ENCODE measurements at regions not wholly inside any gene's neighbourhood (a gene's known extent, or its start where the extent isn't known, plus 50 kb on each side); places are given as distances from the start of the nearest gene placed in this dataset.

DNA sequence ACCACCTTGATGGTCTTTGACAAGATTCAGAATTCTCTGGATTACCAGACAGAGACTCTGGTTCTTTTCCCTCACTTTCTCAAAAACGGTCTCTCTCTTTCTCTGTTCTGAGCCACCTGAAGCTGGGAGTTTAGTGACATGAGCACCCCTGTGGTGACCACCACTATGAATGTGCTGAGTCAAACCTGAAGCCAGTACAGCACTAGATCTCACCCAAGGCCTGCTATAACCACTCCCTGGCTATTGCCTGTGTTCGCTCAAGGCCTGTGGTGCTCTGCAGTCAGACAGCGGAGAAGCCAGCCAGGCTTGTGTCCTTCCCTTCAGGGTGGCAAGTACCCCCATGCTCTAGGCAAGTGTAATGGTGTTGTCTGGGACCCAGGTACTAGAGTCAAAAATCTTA is 828.9 kb upstream of the NXPH2 start:
- TF ChIP-seq HNF4A (conservative IDR thresholded peaks at IDR 0.05) = no peak
- no peak for TF ChIP-seq TAF1 (conservative IDR thresholded peaks at IDR 0.05)
- TF ChIP-seq YY1 (IDR thresholded peaks at IDR 0.05) = no peak
- TF ChIP-seq, protein P1, sequence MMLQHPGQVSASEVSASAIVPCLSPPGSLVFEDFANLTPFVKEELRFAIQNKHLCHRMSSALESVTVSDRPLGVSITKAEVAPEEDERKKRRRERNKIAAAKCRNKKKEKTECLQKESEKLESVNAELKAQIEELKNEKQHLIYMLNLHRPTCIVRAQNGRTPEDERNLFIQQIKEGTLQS (IDR thresholded peaks at IDR 0.05) = no peak
- no peak for TF ChIP-seq RXRA (IDR thresholded peaks at IDR 0.05)
- no peak for TF ChIP-seq SP1 (IDR thresholded peaks at IDR 0.05)
- no peak for TF ChIP-seq NR2F2 (IDR thresholded peaks at IDR 0.05)
- TF ChIP-seq, protein P2, sequence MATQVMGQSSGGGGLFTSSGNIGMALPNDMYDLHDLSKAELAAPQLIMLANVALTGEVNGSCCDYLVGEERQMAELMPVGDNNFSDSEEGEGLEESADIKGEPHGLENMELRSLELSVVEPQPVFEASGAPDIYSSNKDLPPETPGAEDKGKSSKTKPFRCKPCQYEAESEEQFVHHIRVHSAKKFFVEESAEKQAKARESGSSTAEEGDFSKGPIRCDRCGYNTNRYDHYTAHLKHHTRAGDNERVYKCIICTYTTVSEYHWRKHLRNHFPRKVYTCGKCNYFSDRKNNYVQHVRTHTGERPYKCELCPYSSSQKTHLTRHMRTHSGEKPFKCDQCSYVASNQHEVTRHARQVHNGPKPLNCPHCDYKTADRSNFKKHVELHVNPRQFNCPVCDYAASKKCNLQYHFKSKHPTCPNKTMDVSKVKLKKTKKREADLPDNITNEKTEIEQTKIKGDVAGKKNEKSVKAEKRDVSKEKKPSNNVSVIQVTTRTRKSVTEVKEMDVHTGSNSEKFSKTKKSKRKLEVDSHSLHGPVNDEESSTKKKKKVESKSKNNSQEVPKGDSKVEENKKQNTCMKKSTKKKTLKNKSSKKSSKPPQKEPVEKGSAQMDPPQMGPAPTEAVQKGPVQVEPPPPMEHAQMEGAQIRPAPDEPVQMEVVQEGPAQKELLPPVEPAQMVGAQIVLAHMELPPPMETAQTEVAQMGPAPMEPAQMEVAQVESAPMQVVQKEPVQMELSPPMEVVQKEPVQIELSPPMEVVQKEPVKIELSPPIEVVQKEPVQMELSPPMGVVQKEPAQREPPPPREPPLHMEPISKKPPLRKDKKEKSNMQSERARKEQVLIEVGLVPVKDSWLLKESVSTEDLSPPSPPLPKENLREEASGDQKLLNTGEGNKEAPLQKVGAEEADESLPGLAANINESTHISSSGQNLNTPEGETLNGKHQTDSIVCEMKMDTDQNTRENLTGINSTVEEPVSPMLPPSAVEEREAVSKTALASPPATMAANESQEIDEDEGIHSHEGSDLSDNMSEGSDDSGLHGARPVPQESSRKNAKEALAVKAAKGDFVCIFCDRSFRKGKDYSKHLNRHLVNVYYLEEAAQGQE (IDR thresholded peaks at IDR 0.05) = no peak
- no peak for TF ChIP-seq RAD21 (IDR thresholded peaks at IDR 0.05)
- no peak for TF ChIP-seq FOXA1 (IDR thresholded peaks at IDR 0.05)
- TF ChIP-seq, protein P3, sequence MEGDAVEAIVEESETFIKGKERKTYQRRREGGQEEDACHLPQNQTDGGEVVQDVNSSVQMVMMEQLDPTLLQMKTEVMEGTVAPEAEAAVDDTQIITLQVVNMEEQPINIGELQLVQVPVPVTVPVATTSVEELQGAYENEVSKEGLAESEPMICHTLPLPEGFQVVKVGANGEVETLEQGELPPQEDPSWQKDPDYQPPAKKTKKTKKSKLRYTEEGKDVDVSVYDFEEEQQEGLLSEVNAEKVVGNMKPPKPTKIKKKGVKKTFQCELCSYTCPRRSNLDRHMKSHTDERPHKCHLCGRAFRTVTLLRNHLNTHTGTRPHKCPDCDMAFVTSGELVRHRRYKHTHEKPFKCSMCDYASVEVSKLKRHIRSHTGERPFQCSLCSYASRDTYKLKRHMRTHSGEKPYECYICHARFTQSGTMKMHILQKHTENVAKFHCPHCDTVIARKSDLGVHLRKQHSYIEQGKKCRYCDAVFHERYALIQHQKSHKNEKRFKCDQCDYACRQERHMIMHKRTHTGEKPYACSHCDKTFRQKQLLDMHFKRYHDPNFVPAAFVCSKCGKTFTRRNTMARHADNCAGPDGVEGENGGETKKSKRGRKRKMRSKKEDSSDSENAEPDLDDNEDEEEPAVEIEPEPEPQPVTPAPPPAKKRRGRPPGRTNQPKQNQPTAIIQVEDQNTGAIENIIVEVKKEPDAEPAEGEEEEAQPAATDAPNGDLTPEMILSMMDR (IDR thresholded peaks at IDR 0.05; ENCODE audit: low read depth, low read length, missing input control) = no peak
- no peak overlapping the region for H3K27ac ChIP-seq (ENCODE audit: low read depth in 1 of 2, low read length in 2 of 2)
- H3K4me3 ChIP-seq (ENCODE audit: low read depth in 1 of 3, low read length in 3 of 3) = no peak overlapping the region
- H3K9ac ChIP-seq (ENCODE audit: low read depth in 1 of 2, low read length in 2 of 2) = no peak overlapping the region
- no peaks in the 10 kb centered on the region for H3K4me1 ChIP-seq (ENCODE audit: control insufficient read depth in 4 of 4, insufficient read depth in 4 of 4, low read length in 3 of 4)
- no peaks in the 10 kb centered on the region for H3K36me3 ChIP-seq (ENCODE audit: control insufficient read depth in 4 of 4, insufficient read depth in 3 of 4, low read depth in 1 of 4, low read length in 3 of 4)
- DNase-seq (ENCODE audit: low spot score) = no peak
- no peaks in the 10 kb centered on the region for H3K9me3 ChIP-seq (ENCODE audit: control insufficient read depth in 4 of 4, low read length in 3 of 4)
- 77% methylated on average over 3 of the region's 3 CpGs for WGBS
- no peaks in the 10 kb centered on the region for H3K27me3 ChIP-seq (ENCODE audit: control insufficient read depth in 4 of 4, insufficient read depth in 4 of 4, low read length in 3 of 4)

DNA sequence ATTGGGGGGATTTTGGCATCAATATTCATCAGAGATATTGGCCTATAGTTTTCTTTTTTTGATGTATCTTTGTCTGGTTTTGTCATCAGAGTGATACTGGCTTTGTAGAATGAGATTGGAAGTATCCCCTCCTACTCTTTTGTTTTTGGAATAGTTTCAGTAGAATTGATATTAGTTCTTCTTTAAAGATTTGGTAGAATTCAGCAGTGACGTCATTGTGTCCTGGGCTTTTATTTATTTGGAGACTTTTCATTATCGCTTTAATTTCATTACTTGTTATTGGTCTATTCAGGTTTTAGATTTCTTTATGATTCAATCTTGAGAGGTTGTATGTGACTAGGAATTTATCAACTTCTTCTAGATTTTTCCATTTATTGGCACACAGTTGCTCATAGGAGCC is 825.5 kb upstream of the NXPH2 start:
- no peak overlapping the region for H3K4me3 ChIP-seq (ENCODE audit: low read depth in 1 of 3, low read length in 3 of 3)
- H3K9me3 ChIP-seq (ENCODE audit: control insufficient read depth in 4 of 4, low read length in 3 of 4) = no peaks in the 10 kb centered on the region
- H3K27me3 ChIP-seq (ENCODE audit: control insufficient read depth in 4 of 4, insufficient read depth in 4 of 4, low read length in 3 of 4) = no peaks in the 10 kb centered on the region
- H3K36me3 ChIP-seq (ENCODE audit: control insufficient read depth in 4 of 4, insufficient read depth in 3 of 4, low read depth in 1 of 4, low read length in 3 of 4) = no peaks in the 10 kb centered on the region
- TF ChIP-seq JUND (IDR thresholded peaks at IDR 0.05) (no peak), FOXA2 (IDR thresholded peaks at IDR 0.05) (no peak), SP1 (IDR thresholded peaks at IDR 0.05) (no peak), HNF4G (IDR thresholded peaks at IDR 0.05) (no peak), RAD21 (IDR thresholded peaks at IDR 0.05) (no peak), NR2F2 (IDR thresholded peaks at IDR 0.05) (no peak)
- TF ChIP-seq, protein P4, sequence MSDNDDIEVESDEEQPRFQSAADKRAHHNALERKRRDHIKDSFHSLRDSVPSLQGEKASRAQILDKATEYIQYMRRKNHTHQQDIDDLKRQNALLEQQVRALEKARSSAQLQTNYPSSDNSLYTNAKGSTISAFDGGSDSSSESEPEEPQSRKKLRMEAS (IDR thresholded peaks at IDR 0.05) = no peak
- TF ChIP-seq, protein P3 (IDR thresholded peaks at IDR 0.05; ENCODE audit: low read depth, low read length, missing input control) = no peak
- no peak overlapping the region for H3K27ac ChIP-seq (ENCODE audit: low read depth in 1 of 2, low read length in 2 of 2)
- H3K9ac ChIP-seq (ENCODE audit: low read depth in 1 of 2, low read length in 2 of 2) = no peak overlapping the region
- H3K4me1 ChIP-seq (ENCODE audit: control insufficient read depth in 4 of 4, insufficient read depth in 4 of 4, low read length in 3 of 4) = no peaks in the 10 kb centered on the region
- no peak for DNase-seq (ENCODE audit: low spot score)
- WGBS = 81% methylated on average over 2 of the region's 2 CpGs

Measured in liver (tissue), 8 donors.